ENCODE measurements at regions not wholly inside any gene's neighbourhood (a gene's known extent, or its start where the extent isn't known, plus 50 kb on each side); places are given as distances from the start of the nearest gene placed in this dataset.

GRCh38 chr22:48356731-48357130, 1470.9 kb downstream of the BRD1 start:
- TF ChIP-seq POLR2AphosphoS5 (IDR thresholded peaks at IDR 0.05; ENCODE audit: low read depth, low read length) (no peak), SP1 (IDR thresholded peaks at IDR 0.05; ENCODE audit: low read depth) (no peak), CTCF (IDR thresholded peaks at IDR 0.05 in 2 of 3, conservative IDR thresholded peaks at IDR 0.05 in 1 of 3; ENCODE audit: borderline replicate concordance in 1 of 3, insufficient read depth in 1 of 3, low read depth in 2 of 3, low read length in 2 of 3) (no peak), CEBPB (IDR thresholded peaks at IDR 0.05; ENCODE audit: low read depth) (no peak), ZNF274 (IDR thresholded peaks at IDR 0.05; ENCODE audit: low read depth, low read length) (no peak), EZH2 (IDR thresholded peaks at IDR 0.05) (no peak), SRF (IDR thresholded peaks at IDR 0.05; ENCODE audit: low read depth) (no peak), EZH2phosphoT487 (IDR thresholded peaks at IDR 0.05; ENCODE audit: borderline replicate concordance) (no peak), ZFX (IDR thresholded peaks at IDR 0.05) (no peak), POLR2A (IDR thresholded peaks at IDR 0.05; ENCODE audit: borderline replicate concordance, extremely low read depth, insufficient read depth, insufficient read length) (no peak)
- TF ChIP-seq, protein P1, sequence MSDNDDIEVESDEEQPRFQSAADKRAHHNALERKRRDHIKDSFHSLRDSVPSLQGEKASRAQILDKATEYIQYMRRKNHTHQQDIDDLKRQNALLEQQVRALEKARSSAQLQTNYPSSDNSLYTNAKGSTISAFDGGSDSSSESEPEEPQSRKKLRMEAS (IDR thresholded peaks at IDR 0.05), result no peak
